ENCODE measurements at regions not wholly inside any gene's neighbourhood (a gene's known extent, or its start where the extent isn't known, plus 50 kb on each side); places are given as distances from the start of the nearest gene placed in this dataset.
"Not testable (repeated sequence)": the region's sequence is repeated elsewhere in the genome, so short reads cannot be mapped to it uniquely, and the experiment has no call there.

DNA sequence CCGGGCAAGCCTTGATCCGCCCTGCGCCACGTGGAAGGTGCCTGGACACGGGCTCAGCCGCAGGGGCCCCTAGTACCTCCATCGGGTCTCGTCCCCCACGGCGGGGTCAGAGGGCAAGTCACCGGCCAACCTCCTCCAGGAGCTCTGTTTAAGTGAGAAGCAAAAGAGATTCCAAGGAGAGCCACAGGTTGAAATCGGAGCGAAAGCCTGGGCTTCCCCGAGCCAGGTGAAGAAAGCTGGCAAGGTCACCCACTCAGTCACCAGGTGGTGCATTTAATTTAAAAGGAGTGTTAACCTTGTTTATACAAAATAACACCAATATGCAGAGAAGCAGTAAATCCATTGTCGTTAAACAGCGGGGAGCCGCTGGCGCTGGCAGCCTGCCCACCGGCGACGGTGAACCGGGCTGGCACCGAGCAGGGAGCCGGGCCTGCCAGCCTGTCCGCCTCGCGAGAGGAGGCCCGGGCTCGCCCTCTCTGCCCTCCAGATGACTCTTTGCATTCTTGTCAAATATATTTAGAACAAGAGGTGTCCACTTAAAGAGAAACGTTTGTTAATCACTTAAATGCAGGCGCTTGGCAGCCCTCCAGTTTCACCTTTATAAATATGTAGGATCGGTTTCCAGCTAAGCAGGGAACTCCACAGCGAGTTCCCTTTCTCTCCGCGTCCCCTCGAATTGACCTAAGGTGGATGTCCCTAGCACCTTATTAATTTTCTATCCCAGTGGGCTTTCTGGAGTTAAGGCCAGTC lies 277.3 kb upstream of the NR2F2 start:
- TF ChIP-seq, protein P1, sequence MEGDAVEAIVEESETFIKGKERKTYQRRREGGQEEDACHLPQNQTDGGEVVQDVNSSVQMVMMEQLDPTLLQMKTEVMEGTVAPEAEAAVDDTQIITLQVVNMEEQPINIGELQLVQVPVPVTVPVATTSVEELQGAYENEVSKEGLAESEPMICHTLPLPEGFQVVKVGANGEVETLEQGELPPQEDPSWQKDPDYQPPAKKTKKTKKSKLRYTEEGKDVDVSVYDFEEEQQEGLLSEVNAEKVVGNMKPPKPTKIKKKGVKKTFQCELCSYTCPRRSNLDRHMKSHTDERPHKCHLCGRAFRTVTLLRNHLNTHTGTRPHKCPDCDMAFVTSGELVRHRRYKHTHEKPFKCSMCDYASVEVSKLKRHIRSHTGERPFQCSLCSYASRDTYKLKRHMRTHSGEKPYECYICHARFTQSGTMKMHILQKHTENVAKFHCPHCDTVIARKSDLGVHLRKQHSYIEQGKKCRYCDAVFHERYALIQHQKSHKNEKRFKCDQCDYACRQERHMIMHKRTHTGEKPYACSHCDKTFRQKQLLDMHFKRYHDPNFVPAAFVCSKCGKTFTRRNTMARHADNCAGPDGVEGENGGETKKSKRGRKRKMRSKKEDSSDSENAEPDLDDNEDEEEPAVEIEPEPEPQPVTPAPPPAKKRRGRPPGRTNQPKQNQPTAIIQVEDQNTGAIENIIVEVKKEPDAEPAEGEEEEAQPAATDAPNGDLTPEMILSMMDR (IDR thresholded peaks at IDR 0.05) = no peak
- TF ChIP-seq ZFX (IDR thresholded peaks at IDR 0.05; ENCODE audit: borderline replicate concordance) = no peak
- peak overlapping the region; percentile 71 for H3K27ac ChIP-seq

DNA sequence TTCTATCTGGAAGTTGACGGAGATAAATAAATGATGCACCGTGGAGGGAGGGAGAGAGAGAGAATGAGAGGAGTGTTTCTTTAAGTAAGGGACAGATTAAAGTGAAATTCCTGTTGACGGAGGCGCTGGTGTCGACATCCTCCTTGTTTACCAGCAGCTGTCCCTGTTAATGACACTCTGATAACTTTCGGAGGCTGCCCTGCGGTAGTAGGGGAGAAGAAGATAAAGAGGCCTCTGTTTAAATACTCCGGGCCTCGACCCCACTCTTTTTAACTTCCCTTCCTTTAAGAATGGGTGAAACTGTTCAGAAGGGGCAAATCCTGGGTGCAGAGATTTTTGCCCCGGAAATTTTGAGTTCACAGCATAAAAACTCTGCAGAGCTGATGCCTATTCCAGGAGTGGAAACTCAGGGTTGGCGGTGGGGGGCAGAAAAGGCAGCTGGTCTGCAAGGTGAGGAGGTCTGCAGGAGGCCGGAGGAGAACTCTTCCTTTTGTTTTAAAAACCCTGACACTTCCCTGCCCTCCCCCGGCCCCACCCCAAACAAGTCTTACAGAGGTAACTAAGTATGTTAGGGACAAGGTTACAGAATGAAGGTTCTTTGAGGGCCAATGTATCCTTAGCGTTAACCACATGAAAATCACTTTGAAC lies 276.6 kb upstream of the NR2F2 start:
- TF ChIP-seq ZFX (IDR thresholded peaks at IDR 0.05; ENCODE audit: borderline replicate concordance) = no peak
- TF ChIP-seq, protein P1 (IDR thresholded peaks at IDR 0.05) = no peak
- H3K27ac ChIP-seq = peak overlapping the region; percentile 71

DNA sequence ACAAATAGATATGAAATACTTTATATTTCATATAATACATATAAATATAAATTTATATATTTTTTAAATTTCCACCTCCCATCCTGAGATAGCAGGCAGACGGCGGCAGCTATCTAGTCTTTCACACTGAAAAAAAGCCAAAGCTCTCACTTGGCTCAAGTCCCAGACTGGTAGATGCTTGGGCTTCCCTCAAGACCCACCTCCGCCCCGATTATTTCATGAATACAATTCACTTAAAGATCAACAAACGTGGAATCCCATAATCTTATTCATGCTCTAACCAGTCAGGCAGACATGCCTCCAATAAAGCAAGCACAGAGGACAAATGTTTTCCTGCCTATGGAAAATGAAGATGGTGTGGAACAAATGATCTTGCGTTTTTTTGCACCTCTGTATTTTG lies 275.9 kb upstream of the NR2F2 start:
- H3K27ac ChIP-seq = no peak overlapping the region
- TF ChIP-seq, protein P1 (IDR thresholded peaks at IDR 0.05) = no peak
- TF ChIP-seq ZFX (IDR thresholded peaks at IDR 0.05; ENCODE audit: borderline replicate concordance) = no peak

DNA sequence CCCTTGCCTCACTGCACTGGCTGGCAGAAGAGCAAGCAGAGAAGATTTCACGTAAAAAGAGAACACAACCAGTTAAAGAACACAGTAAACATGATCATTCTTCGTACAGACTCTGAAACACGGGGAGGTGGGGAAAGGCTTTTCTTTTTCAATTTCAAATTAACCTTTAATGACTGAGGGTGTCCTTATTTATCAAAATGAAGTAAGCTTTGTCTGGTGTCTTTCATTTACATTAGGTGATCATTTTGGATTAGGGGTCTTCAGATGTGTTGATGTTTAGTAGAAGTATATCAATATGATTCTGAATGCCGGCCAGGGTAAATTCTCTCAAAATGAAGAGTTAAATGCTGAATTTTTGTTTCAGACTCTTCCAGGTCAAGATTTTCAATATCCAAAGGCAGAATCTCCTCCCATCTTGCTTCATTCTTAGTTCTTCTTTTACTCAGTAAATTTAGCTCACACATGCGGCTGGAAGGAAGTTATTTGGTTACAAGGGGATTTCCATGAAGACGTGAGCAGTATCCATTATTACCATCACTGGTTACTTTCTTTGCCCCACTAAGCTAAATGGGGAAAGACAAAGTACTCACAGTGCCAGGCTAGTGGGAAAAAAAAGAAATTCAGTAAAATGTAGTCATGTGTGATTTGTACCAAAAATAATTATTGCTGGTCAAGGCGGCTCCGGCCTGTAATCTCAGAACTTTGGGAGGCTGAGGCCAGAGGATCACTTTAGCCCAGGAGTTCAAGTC lies 272.2 kb upstream of the NR2F2 start:
- TF ChIP-seq, protein P1 (IDR thresholded peaks at IDR 0.05) = no peak
- TF ChIP-seq ZFX (IDR thresholded peaks at IDR 0.05; ENCODE audit: borderline replicate concordance) = no peak
- no peak overlapping the region for H3K27ac ChIP-seq

DNA sequence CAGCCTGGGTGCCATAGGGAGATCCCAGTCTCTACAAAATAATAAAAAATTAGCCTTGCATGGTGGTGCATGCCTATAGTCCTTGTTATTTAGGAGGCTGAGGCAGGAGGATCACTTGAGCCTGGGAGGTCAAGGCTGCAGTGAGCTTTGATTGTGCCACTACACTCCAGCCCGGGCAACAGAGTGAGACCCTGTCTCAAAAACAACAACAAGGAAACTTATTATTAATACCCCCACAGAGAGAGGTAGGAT lies 271.7 kb upstream of the NR2F2 start:
- not testable (repeated sequence) for H3K27ac ChIP-seq

DNA sequence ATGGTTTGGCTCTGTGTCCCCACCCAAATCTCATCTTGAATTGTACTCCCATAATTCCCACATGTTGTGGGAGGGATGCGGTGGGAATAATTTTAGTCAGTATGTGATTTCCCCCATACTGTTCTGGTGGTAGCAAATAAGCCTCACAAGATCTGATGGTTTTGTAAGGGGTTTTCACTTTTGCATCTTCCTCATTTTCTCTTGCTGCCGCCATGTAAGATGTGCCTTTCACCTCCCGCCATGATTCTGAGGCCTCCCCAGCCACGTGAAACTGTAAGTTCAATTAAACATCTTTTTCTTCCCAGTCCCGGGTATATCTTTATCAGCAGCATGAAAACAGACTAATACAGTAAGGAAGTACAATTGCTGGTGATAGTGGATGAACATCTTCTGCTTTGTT lies 269.9 kb upstream of the NR2F2 start:
- not testable (repeated sequence) for H3K27ac ChIP-seq

DNA sequence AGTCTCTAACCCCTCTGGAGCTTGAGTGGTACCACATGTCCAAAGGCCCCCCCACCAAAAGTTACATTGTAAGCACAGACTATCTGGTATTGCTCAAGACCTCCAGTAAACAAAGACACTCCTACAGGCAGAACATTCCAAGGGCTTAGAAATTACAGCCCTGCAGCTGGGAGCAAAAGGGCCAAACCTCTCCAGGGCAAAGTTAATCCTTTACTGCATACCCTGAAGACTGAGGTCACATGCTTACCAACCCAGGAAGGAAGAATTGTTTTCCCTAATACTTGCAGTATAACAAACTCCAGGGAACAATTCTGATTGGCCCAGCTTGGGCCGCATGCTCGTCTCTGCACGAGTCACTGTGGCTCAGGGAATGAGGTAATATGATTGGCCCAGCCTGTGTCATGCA lies 266.1 kb upstream of the NR2F2 start:
- TF ChIP-seq, protein P1 (IDR thresholded peaks at IDR 0.05) = no peak
- no peak for TF ChIP-seq ZFX (IDR thresholded peaks at IDR 0.05; ENCODE audit: borderline replicate concordance)
- H3K27ac ChIP-seq = no peak overlapping the region

DNA sequence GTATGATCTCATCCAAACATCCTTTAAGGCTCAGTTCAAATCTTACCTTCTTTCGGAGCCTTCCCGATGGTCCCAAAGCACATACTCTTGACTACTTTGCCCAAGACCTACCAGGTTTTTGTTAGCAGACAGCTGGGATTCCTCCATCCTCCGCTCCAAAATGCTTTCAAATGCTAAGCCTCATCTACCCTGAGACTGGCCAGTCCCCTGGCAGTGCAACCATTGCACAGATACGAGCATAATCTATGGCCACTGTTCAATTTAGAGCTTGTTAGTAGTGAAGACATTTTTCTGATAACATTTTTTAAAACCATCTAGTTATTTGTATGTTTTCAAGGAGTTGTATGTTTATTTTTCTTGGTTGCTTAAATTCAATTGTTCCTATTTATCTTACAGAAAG lies 264.4 kb upstream of the NR2F2 start:
- no peak for TF ChIP-seq ZFX (IDR thresholded peaks at IDR 0.05; ENCODE audit: borderline replicate concordance)
- TF ChIP-seq, protein P1 (IDR thresholded peaks at IDR 0.05) = no peak
- no peak overlapping the region for H3K27ac ChIP-seq

Measured in 22Rv1 (cell line).